ENCODE measurements at regions not wholly inside any gene's neighbourhood (a gene's known extent, or its start where the extent isn't known, plus 50 kb on each side); places are given as distances from the start of the nearest gene placed in this dataset.

DNA sequence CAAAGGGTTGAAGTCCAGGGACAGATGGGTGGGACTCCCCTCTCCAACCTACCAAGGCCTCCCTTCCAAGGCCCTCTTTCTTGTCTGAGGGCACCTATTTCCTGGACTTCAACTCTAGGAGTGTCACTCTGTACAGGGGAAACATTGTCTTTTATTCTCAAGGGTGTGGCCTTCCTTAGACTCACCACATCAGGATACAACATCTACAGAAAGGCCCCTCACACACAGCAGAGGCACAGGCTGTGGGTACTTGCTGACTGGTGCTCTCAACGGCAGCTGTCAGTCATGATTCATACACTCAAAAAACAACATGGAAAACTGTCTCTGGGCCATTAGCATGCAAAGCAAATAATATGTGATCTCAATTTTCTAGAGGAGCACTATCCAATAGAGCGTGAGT, 78.0 kb downstream of the RCN1 start:
- no peak for TF ChIP-seq TAF1 (IDR thresholded peaks at IDR 0.05; ENCODE audit: borderline replicate concordance, insufficient read depth, low read length)
- TF ChIP-seq POLR2AphosphoS5 (IDR thresholded peaks at IDR 0.05; ENCODE audit: low read depth, low read length) = no peak
- TF ChIP-seq SIN3A (IDR thresholded peaks at IDR 0.05; ENCODE audit: borderline replicate concordance, insufficient read depth, low read length) = no peak
- TF ChIP-seq, protein P1, sequence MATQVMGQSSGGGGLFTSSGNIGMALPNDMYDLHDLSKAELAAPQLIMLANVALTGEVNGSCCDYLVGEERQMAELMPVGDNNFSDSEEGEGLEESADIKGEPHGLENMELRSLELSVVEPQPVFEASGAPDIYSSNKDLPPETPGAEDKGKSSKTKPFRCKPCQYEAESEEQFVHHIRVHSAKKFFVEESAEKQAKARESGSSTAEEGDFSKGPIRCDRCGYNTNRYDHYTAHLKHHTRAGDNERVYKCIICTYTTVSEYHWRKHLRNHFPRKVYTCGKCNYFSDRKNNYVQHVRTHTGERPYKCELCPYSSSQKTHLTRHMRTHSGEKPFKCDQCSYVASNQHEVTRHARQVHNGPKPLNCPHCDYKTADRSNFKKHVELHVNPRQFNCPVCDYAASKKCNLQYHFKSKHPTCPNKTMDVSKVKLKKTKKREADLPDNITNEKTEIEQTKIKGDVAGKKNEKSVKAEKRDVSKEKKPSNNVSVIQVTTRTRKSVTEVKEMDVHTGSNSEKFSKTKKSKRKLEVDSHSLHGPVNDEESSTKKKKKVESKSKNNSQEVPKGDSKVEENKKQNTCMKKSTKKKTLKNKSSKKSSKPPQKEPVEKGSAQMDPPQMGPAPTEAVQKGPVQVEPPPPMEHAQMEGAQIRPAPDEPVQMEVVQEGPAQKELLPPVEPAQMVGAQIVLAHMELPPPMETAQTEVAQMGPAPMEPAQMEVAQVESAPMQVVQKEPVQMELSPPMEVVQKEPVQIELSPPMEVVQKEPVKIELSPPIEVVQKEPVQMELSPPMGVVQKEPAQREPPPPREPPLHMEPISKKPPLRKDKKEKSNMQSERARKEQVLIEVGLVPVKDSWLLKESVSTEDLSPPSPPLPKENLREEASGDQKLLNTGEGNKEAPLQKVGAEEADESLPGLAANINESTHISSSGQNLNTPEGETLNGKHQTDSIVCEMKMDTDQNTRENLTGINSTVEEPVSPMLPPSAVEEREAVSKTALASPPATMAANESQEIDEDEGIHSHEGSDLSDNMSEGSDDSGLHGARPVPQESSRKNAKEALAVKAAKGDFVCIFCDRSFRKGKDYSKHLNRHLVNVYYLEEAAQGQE (IDR thresholded peaks at IDR 0.05; ENCODE audit: insufficient read depth in 1 of 2, low read depth in 2 of 2, low read length in 2 of 2) = no peak
- TF ChIP-seq FOXP2 (optimal IDR thresholded peaks at IDR 0.05; ENCODE audit: borderline replicate concordance, extremely low read depth, extremely low read length, insufficient read depth) = no peak

DNA sequence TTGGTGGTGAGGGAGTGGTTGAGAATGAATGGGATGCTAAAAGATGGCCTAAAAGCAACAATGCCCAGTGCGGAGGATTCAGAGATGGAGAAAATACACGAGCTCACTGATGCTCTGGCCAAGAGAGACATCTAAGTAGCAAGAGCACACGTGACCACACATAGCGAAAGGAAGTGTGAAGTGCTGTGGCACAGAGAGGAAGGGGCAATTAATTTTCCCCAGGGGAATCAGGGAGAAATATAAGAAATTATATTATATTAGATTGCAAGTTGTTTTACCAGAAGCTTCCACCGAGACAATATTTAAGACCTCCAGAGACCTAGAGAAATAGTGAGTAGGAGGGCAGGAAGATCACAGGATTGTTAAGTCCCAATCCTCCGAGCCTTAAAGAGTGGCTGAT, 80.6 kb downstream of the RCN1 start:
- TF ChIP-seq, protein P1 (IDR thresholded peaks at IDR 0.05; ENCODE audit: insufficient read depth in 1 of 2, low read depth in 2 of 2, low read length in 2 of 2) = no peak
- TF ChIP-seq TAF1 (IDR thresholded peaks at IDR 0.05; ENCODE audit: borderline replicate concordance, insufficient read depth, low read length) (no peak), POLR2AphosphoS5 (IDR thresholded peaks at IDR 0.05; ENCODE audit: low read depth, low read length) (no peak), SIN3A (IDR thresholded peaks at IDR 0.05; ENCODE audit: borderline replicate concordance, insufficient read depth, low read length) (no peak), FOXP2 (optimal IDR thresholded peaks at IDR 0.05; ENCODE audit: borderline replicate concordance, extremely low read depth, extremely low read length, insufficient read depth) (no peak)

DNA sequence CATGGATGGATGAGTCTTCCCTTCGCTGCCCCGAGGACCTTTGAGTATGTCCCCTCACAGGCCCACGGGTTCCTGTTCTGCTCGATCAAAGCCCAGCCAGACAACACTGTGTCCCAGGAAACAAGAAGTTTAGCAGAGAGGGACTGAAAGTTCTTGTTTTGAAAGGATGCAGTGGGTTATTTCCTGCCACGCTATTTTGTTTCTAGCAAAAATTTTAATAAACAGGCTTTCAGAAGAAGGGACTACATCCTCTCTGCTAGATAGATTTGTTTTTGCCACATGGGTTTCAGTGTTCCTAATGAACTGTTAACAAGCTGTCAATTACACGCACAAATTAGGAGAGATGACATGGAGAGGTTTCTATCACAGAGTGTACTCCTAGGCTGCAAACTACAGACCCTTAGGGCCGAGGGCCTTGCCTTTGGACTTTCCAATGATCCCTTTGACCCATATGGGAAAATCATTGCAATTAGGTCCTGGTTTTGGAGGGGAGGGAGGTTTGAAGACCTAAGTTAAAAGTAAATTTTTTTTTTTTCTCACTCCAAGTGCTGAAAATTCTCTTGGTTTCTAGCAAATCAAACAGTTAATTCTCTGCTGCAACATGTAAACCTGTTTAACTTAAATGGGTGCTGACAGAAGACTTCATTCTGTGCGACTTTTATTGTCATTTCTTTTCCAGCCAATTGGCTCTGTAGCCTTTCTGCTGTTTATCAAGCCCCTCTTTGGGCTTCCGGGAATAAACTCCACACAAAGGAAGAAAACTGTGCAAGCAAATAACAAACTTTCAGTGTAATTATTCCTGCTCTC, 81.4 kb downstream of the RCN1 start:
- TF ChIP-seq, protein P1 (IDR thresholded peaks at IDR 0.05; ENCODE audit: insufficient read depth in 1 of 2, low read depth in 2 of 2, low read length in 2 of 2) = no peak
- TF ChIP-seq TAF1 (IDR thresholded peaks at IDR 0.05; ENCODE audit: borderline replicate concordance, insufficient read depth, low read length) = no peak
- TF ChIP-seq POLR2AphosphoS5 (IDR thresholded peaks at IDR 0.05; ENCODE audit: low read depth, low read length) = no peak
- no peak for TF ChIP-seq FOXP2 (optimal IDR thresholded peaks at IDR 0.05; ENCODE audit: borderline replicate concordance, extremely low read depth, extremely low read length, insufficient read depth)
- TF ChIP-seq SIN3A (IDR thresholded peaks at IDR 0.05; ENCODE audit: borderline replicate concordance, insufficient read depth, low read length) = no peak

DNA sequence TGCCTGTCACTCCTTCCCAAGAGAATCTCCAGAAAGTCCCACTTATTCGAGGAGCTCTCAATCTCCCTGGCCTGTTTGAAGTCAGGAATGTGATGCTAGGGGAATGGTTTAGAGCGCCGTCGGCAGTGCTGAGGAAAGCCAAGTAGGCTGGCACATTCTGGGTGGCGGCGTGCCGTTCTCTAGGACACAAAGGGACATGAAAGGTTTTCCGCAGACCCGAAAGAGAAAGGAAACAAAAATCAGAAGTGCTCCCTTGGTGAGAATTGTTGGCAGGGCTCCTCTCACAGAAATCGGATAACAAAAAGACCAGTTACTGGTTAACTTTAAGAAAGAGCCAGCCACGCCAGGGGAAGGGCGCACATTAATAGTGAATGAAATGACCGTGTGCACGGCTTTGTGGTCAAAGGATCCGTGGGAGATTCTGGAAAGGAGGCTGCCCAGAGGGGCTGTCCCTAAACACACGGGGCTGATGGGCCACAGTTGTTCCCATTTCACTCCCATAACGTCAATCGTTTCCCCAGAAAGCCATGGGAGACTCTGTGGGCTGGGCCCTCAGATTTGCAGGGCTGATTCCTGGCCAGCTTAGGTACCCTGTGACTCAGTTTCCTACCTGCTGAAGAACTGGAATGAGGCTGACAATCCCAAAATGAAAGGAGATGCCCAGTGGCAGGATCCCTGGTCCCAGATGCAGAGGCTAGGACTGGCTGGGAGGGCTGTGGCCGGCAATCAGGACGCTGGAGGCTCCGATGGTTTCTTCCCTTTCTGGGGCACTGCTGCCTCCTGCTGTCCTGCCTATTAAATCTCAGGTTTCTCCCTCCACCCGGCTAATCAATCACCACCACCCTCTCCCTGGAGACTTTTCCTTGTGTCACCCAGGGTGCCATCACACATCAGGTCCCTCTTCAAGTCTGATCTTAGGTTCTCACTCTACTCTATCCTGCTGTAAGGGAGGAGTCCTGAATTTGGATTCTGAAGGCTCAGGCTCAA, 82.3 kb downstream of the RCN1 start:
- TF ChIP-seq TAF1 (IDR thresholded peaks at IDR 0.05; ENCODE audit: borderline replicate concordance, insufficient read depth, low read length) (no peak), FOXP2 (optimal IDR thresholded peaks at IDR 0.05; ENCODE audit: borderline replicate concordance, extremely low read depth, extremely low read length, insufficient read depth) (no peak), SIN3A (IDR thresholded peaks at IDR 0.05; ENCODE audit: borderline replicate concordance, insufficient read depth, low read length) (no peak)
- TF ChIP-seq, protein P1 (IDR thresholded peaks at IDR 0.05; ENCODE audit: insufficient read depth in 1 of 2, low read depth in 2 of 2, low read length in 2 of 2) = no peak

Measured in PFSK-1 (cell line).